Left renal pelvis (tissue), 4 donors: ENCODE measurements at regions not wholly inside any gene's neighbourhood (a gene's known extent, or its start where the extent isn't known, plus 50 kb on each side); places are given as distances from the start of the nearest gene placed in this dataset.
A peak's percentile ranks its signal among the peaks of the same experiment; 100 is the strongest.
"Not testable (repeated sequence)": the region's sequence is repeated elsewhere in the genome, so short reads cannot be mapped to it uniquely, and the experiment has no call there.

Source experiments
- DNase-seq, 4 donors: peaks; one replicate each; pipeline ENCODE4 v3.0.0-alpha.2; 2013; ENCODE audit warnings: low read depth in 4 of 4, low spot score in 3 of 4

- no peak for DNase-seq
These were observed 104.4 kb upstream of the CXCL13 start for GRCh38 chr4:77501240-77501639.

GRCh38 chr4:77501851-77502250 is 103.8 kb upstream of the CXCL13 start:
- DNase-seq: no peak

- no peak for DNase-seq
These were observed 101.2 kb upstream of the CXCL13 start for GRCh38 chr4:77504407-77504806.

GRCh38 chr4:77505275-77505957 is 100.2 kb upstream of the CXCL13 start:
- no peak for DNase-seq

GRCh38 chr4:77505958-77506319 is 99.7 kb upstream of the CXCL13 start:
- DNase-seq: no peak

- DNase-seq: no peak
These were observed 95.3 kb upstream of the CXCL13 start for GRCh38 chr4:77510367-77510766.

- no peak for DNase-seq
These were observed 80.1 kb upstream of the CXCL13 start for GRCh38 chr4:77525538-77525937.

- DNase-seq: not testable (repeated sequence)
These were observed 77.7 kb upstream of the CXCL13 start for GRCh38 chr4:77527900-77528299.

GRCh38 chr4:77538144-77538543 is 67.5 kb upstream of the CXCL13 start:
- DNase-seq: no peak

GRCh38 chr4:77538574-77539157 is 67.0 kb upstream of the CXCL13 start:
- DNase-seq: peak in 1 of 4 donors; percentile 0
